ENCODE measurements at regions not wholly inside any gene's neighbourhood (a gene's known extent, or its start where the extent isn't known, plus 50 kb on each side); places are given as distances from the start of the nearest gene placed in this dataset.

- Histone ChIP-seq H3K27me3 (no peaks in the 10 kb centered on the region), H3K4me3 (no peak overlapping the region), H3K36me3 (no peaks in the 10 kb centered on the region), H3K9me3 (no peaks in the 10 kb centered on the region), H3K4me1 (no peaks in the 10 kb centered on the region), H3K27ac (no peak overlapping the region)
- DNase-seq (ENCODE audit: low spot score in 2 of 2) = no peak
- TF ChIP-seq EP300 (IDR thresholded peaks at IDR 0.05) (no peak), POLR2A (IDR thresholded peaks at IDR 0.05) (no peak), POLR2AphosphoS5 (IDR thresholded peaks at IDR 0.05) (no peak)
- TF ChIP-seq, protein P1, sequence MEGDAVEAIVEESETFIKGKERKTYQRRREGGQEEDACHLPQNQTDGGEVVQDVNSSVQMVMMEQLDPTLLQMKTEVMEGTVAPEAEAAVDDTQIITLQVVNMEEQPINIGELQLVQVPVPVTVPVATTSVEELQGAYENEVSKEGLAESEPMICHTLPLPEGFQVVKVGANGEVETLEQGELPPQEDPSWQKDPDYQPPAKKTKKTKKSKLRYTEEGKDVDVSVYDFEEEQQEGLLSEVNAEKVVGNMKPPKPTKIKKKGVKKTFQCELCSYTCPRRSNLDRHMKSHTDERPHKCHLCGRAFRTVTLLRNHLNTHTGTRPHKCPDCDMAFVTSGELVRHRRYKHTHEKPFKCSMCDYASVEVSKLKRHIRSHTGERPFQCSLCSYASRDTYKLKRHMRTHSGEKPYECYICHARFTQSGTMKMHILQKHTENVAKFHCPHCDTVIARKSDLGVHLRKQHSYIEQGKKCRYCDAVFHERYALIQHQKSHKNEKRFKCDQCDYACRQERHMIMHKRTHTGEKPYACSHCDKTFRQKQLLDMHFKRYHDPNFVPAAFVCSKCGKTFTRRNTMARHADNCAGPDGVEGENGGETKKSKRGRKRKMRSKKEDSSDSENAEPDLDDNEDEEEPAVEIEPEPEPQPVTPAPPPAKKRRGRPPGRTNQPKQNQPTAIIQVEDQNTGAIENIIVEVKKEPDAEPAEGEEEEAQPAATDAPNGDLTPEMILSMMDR (IDR thresholded peaks at IDR 0.05) = no peak
- 84% methylated on average over 7 of the region's 7 CpGs for WGBS
These were observed 229.9 kb downstream of the CDC5L start for GRCh38 chr6:44617416-44617815.

- no peaks in the 10 kb centered on the region for H3K4me1 ChIP-seq
- no peaks in the 10 kb centered on the region for H3K27me3 ChIP-seq
- TF ChIP-seq POLR2AphosphoS5 (IDR thresholded peaks at IDR 0.05) = no peak
- no peak for DNase-seq (ENCODE audit: low spot score in 2 of 2)
- H3K4me3 ChIP-seq = no peak overlapping the region
- no peaks in the 10 kb centered on the region for H3K36me3 ChIP-seq
- H3K27ac ChIP-seq = no peak overlapping the region
- no peaks in the 10 kb centered on the region for H3K9me3 ChIP-seq
- WGBS = 67% methylated on average over 4 of the region's 4 CpGs
These were observed 230.9 kb downstream of the CDC5L start for GRCh38 chr6:44618371-44618770.

DNA sequence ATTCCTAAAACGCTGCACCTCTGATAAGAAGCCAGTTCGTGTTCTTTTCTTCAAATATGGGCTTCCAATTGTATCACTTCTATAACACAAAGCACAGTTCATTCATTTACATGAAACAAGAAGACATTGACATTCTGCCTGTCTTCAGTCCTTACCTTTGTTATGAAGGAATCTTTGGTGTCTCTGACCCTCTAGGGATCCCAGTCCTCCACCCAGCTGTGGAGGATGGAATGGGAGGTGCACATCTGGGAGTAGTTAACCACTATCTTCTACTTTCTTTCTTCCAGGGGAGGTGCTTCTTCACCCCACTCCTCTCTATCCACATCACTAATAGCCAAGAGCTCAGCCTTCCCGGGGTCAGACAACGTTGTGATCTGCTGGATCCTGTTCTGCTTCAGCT lies 233.4 kb downstream of the CDC5L start:
- no peaks in the 10 kb centered on the region for H3K36me3 ChIP-seq
- WGBS = 88% methylated on average over 4 of the region's 4 CpGs
- no peak for DNase-seq (ENCODE audit: low spot score in 2 of 2)
- TF ChIP-seq EP300 (IDR thresholded peaks at IDR 0.05) = no peak
- TF ChIP-seq POLR2A (IDR thresholded peaks at IDR 0.05) = no peak
- no peak for TF ChIP-seq POLR2AphosphoS5 (IDR thresholded peaks at IDR 0.05)
- TF ChIP-seq, protein P1 (IDR thresholded peaks at IDR 0.05) = no peak
- no peak overlapping the region for H3K27ac ChIP-seq
- H3K9me3 ChIP-seq = no peaks in the 10 kb centered on the region
- H3K4me1 ChIP-seq = no peaks in the 10 kb centered on the region
- no peaks in the 10 kb centered on the region for H3K27me3 ChIP-seq
- H3K4me3 ChIP-seq = no peak overlapping the region

DNA sequence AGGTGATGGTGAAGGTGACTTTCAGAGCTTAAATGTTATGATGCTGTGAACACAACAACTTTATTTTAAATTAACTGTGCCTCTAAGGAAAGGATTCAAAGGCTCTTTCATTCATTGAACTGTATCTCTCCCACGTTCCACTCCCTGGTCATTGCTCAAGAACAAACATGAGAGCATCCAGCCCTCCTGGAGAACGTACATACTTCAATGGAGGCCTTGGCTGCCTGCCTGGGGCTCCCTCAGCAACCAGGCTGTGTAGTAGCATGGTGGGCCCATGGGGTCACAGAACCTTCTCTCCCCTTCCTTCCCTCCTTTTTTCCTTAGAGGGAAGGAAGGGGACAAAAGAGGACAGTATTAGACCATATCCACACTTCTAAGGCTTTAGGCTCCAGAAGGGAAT lies 234.3 kb downstream of the CDC5L start:
- Histone ChIP-seq H3K27ac (no peak overlapping the region), H3K27me3 (no peaks in the 10 kb centered on the region), H3K36me3 (no peaks in the 10 kb centered on the region), H3K4me3 (no peak overlapping the region), H3K4me1 (no peaks in the 10 kb centered on the region), H3K9me3 (no peaks in the 10 kb centered on the region)
- TF ChIP-seq, protein P1 (IDR thresholded peaks at IDR 0.05) = no peak
- no peak for TF ChIP-seq POLR2A (IDR thresholded peaks at IDR 0.05)
- no peak for TF ChIP-seq EP300 (IDR thresholded peaks at IDR 0.05)
- no peak for TF ChIP-seq POLR2AphosphoS5 (IDR thresholded peaks at IDR 0.05)
- 51% methylated on average over 2 of the region's 2 CpGs for WGBS
- no peak for DNase-seq (ENCODE audit: low spot score in 2 of 2)

- Histone ChIP-seq H3K4me3 (no peak overlapping the region), H3K27me3 (no peaks in the 10 kb centered on the region), H3K9me3 (no peaks in the 10 kb centered on the region), H3K36me3 (no peaks in the 10 kb centered on the region), H3K4me1 (no peaks in the 10 kb centered on the region), H3K27ac (no peak overlapping the region)
- no peak for DNase-seq (ENCODE audit: low spot score in 2 of 2)
- 87% methylated on average over 8 of the region's 8 CpGs for WGBS
- TF ChIP-seq, protein P1 (IDR thresholded peaks at IDR 0.05) = no peak
- TF ChIP-seq POLR2AphosphoS5 (IDR thresholded peaks at IDR 0.05) (no peak), EP300 (IDR thresholded peaks at IDR 0.05) (no peak), POLR2A (IDR thresholded peaks at IDR 0.05) (no peak)
These were observed 235.0 kb downstream of the CDC5L start for GRCh38 chr6:44622555-44622954.

- 64% methylated on average over 2 of the region's 2 CpGs for WGBS
- no peak overlapping the region for H3K4me3 ChIP-seq
- DNase-seq (ENCODE audit: low spot score in 2 of 2) = no peak
- H3K27ac ChIP-seq = no peak overlapping the region
- no peaks in the 10 kb centered on the region for H3K9me3 ChIP-seq
- TF ChIP-seq EP300 (IDR thresholded peaks at IDR 0.05) (no peak), POLR2A (IDR thresholded peaks at IDR 0.05) (no peak), POLR2AphosphoS5 (IDR thresholded peaks at IDR 0.05) (no peak)
- TF ChIP-seq, protein P1 (IDR thresholded peaks at IDR 0.05) = no peak
- H3K27me3 ChIP-seq = no peaks in the 10 kb centered on the region
- H3K4me1 ChIP-seq = no peaks in the 10 kb centered on the region
- no peaks in the 10 kb centered on the region for H3K36me3 ChIP-seq
These were observed 235.4 kb downstream of the CDC5L start for GRCh38 chr6:44622956-44623355.

Data from suprapubic skin (tissue), 4 donors.